Heart right ventricle (tissue), 16 donors: ENCODE measurements at regions not wholly inside any gene's neighbourhood (a gene's known extent, or its start where the extent isn't known, plus 50 kb on each side); places are given as distances from the start of the nearest gene placed in this dataset.

Experiments
- ATAC-seq, 8 donors: fragments of 200-7000 bp; cut with Tn5 transposase; one replicate each; pipeline ENCODE4 v1.9.1; 2020; ENCODE audit warnings: mild to moderate bottlenecking in 8 of 8, moderate library complexity in 8 of 8, moderate number of reproducible peaks in 1 of 8
- DNase-seq, 2 donors: peaks; one replicate each; pipeline ENCODE4 v3.0.0-alpha.2; 2020
- H3K27ac ChIP-seq, 10 donors: fragments of 200-600 bp; sonication (generic) in 2 of 10; one replicate each; pipeline versions ENCODE4 v1.5.0 to v1.8.0; 2020 to 2022; ENCODE audit warnings: mild to moderate bottlenecking in 3 of 10
- H3K27me3 ChIP-seq, 7 donors: fragments of 200-600 bp; one replicate each; pipeline ENCODE4 v1.8.0; 2021 to 2022; ENCODE audit warnings: mild to moderate bottlenecking in 2 of 7
- H3K36me3 ChIP-seq, 9 donors: fragments of 200-600 bp; sonication (generic) in 1 of 9; one replicate each; pipeline versions ENCODE4 v1.5.0 to v1.8.0; 2020 to 2022; ENCODE audit warnings: mild to moderate bottlenecking in 2 of 9
- H3K4me1 ChIP-seq, 9 donors: fragments of 200-600 bp; sonication (generic) in 1 of 9; one replicate each; pipeline versions ENCODE4 v1.5.0 to v1.8.0; 2020 to 2022; ENCODE audit warnings: mild to moderate bottlenecking in 4 of 9
- H3K4me3 ChIP-seq, 10 donors: fragments of 200-600 bp; sonication (generic) in 2 of 10; one replicate each; pipeline versions ENCODE4 v1.5.0 to v1.8.0; 2020 to 2022; ENCODE audit warnings: mild to moderate bottlenecking in 7 of 10, moderate library complexity in 2 of 10
- H3K9me3 ChIP-seq, 11 donors: fragments of 200-600 bp in 10 of 11; sonication (generic) in 2 of 11; one replicate each; pipeline versions ENCODE4 v1.5.0 to v1.8.0; 2013 to 2022; ENCODE audit warnings: mild to moderate bottlenecking in 2 of 11, control low read depth in 1 of 11, moderate library complexity in 1 of 11
- WGBS, 2 donors: extraction: QIAGEN DNeasy Blood & Tissue Kit; methylation state at CpG; one replicate each; pipeline ENCODE4 v1.1.7; 2013; ENCODE audit warnings: inconsistent platforms in 1 of 2; 5-methylcytosine and 5-hydroxymethylcytosine counted together
- intact Hi-C, 10 donors: fragments of 100-400 bp; cut with DNase I; formaldehyde crosslinking; loops; one replicate each; pipeline versions ENCODE4 v1.11.1 to v1.14.2; 2022
- TF ChIP-seq, protein P1 (sequence below), 9 donors: fragments of 200-600 bp; sonication (generic) in 2 of 9; IDR thresholded peaks; one replicate each; pipeline versions ENCODE4 v1.5.0 to v1.8.0; 2021 to 2022; ENCODE audit warnings: antibody characterized with exemption in 9 of 9, mild to moderate bottlenecking in 5 of 9, moderate library complexity in 1 of 9
- donor health status: Arrhythmogenic right ventricular cardiomyopathy.
- donor health status: ischemic (EF 13 %, LVEDD 7.1; RV severe dilation, severe dysfunction).
- donor health status: healthy with polysubstance abuse.
- donor health status: DM: no; HTN: yes; CAD: no.
- donor health status: DM: no; HTN: no; CAD: no.
- donor health status: ischemic (EF 25% LVEDD 6.9; RV normal size, moderate dysfunction).
- donor health status: ischemic (EF 25% LVEDD 5.7; RV mildly dilated, moderate dysfunction).
- donor health status: healthy.
- donor health status: DM: yes; HTN: yes; CAD: no.
- donor health status: Ischemic cardiomyopathy.
- donor health status: ischemic (EF 35%, LVEDD 5.7; RV mildly dilated, moderate dysfunction).
- donor health status: nonischemic (EF 11% LVEDD 7.7; RV severe dilation, severe dysfunction).
- donor health status: DM: yes; HTN: yes; CAD: no.
- donor health status: PGD.
- donor health status: ischemic (EF 29% LVEDD 5.4; RV normal size, mild dysfunction).
- donor health status: nonischemic (EF 23%, LVEDD 6.1; RV moderate dilation, normal function).

DNA sequence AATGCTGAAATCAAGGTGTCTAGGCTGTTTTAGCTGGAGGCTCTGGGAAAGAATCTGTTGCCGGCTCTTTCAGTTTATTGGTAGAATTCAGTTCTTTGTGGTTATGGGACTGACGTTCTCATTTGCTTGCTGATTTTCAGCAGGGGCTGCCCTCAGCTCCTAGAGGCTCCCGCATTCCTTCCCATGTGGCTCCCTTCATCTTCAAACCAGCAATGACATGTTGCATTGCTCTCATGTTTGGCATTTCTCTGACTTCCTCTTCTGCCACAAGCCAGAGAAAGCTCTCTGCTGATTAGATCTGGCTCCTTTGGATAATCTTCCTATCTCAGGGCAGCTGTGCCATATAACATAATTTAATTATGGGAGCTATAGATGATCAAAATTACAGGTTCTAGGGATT, 360.3 kb downstream of the LRRC70 start:
- Histone ChIP-seq H3K27ac (no peak overlapping the region), H3K9me3 (no peaks in the 10 kb centered on the region), H3K4me3 (no peak overlapping the region), H3K27me3 (no peaks in the 10 kb centered on the region), H3K36me3 (no peaks in the 10 kb centered on the region), H3K4me1 (peaks cover 0 to 11% (median 4%) of the 10 kb centered on the region in 9 donors)
- no peak for ATAC-seq
- TF ChIP-seq, protein P1, sequence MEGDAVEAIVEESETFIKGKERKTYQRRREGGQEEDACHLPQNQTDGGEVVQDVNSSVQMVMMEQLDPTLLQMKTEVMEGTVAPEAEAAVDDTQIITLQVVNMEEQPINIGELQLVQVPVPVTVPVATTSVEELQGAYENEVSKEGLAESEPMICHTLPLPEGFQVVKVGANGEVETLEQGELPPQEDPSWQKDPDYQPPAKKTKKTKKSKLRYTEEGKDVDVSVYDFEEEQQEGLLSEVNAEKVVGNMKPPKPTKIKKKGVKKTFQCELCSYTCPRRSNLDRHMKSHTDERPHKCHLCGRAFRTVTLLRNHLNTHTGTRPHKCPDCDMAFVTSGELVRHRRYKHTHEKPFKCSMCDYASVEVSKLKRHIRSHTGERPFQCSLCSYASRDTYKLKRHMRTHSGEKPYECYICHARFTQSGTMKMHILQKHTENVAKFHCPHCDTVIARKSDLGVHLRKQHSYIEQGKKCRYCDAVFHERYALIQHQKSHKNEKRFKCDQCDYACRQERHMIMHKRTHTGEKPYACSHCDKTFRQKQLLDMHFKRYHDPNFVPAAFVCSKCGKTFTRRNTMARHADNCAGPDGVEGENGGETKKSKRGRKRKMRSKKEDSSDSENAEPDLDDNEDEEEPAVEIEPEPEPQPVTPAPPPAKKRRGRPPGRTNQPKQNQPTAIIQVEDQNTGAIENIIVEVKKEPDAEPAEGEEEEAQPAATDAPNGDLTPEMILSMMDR (IDR thresholded peaks at IDR 0.05), result no peak
- DNase-seq, result no peak
- 71 to 73% methylated on average over 3 of the region's 3 CpGs for WGBS, 2 donors
- intact Hi-C loops, result no loop called here

DNA sequence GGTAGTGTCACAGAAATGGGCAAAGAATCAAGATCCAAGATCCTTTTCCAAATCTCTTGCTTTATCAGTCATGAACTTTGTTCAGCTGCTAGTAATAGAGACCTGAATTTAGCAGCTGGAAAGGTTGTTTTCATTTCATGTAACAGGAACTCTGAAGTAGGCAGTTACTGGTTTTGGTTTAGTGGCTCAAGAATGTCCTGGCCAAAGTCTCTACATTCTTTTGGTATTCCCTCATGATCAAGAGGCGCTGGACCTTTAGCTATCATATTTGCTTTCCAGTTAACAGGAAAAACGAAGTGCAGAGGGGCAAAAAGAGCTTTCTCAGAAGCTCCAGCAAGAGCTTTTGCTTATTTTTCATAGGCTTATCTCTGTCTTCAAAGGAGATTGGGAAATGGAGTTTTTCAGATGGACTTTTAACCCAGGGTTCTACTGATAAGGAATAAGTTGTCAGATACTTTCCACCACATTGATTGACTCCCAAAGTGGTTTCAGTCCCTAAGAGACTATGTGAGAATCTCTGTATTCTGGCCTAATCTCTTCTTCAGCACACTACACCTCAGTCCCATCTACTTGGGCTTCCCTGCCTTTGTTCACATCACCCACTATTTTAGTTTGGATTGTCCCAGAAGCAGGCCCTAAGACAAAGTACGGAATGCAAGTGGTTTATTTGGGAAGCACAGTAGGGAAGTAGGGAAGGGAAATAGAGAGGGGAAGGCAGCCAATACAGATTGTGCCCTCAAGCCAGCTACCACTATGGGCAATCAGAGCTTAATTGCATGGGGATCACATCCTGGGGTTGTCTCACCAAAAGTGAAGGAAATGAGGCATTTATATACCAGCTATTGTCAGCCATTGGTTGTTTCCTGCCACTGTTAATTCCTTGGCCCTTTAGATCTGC, 359.3 kb downstream of the LRRC70 start:
- Histone ChIP-seq H3K27me3 (no peaks in the 10 kb centered on the region), H3K9me3 (no peaks in the 10 kb centered on the region), H3K36me3 (no peaks in the 10 kb centered on the region), H3K4me1 (peaks cover 0 to 11% (median 4%) of the 10 kb centered on the region in 9 donors), H3K4me3 (no peak overlapping the region), H3K27ac (no peak overlapping the region)
- 40 to 54% methylated on average over 3 of the region's 3 CpGs for WGBS, 2 donors
- TF ChIP-seq, protein P1 (IDR thresholded peaks at IDR 0.05), result no peak
- intact Hi-C loops, result no loop called here
- ATAC-seq (peak in 4 of 8 donors; percentile 35 to 59 (median 52)), DNase-seq (no peak)

DNA sequence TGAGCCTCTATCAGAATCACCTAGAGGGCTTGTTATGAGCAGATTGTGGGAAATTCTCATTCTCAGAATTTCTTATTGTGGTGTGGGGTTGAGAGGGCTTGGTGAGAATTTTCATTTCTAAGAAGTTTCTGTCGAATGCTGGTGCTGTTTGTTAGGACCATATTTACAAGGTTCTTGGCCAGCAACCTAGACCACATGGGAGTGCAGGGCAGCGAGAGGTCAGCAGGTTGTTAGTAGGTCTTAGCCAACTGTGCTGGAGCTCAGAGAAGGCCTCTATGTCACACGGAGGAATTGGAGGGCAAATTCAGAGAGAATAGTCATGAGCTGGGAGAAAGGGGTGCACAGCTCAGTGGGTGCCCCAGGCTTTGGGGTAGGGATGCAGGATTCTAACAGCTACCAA, 357.0 kb downstream of the LRRC70 start:
- no peaks in the 10 kb centered on the region for H3K27me3 ChIP-seq
- H3K9me3 ChIP-seq, result no peaks in the 10 kb centered on the region
- ATAC-seq, result no peak
- WGBS, 2 donors, result 63 to 66% methylated on average over 3 of the region's 3 CpGs
- no peaks in the 10 kb centered on the region for H3K36me3 ChIP-seq
- no peak overlapping the region for H3K27ac ChIP-seq
- H3K4me1 ChIP-seq, result peaks cover 0 to 11% (median 4%) of the 10 kb centered on the region in 9 donors
- no peak overlapping the region for H3K4me3 ChIP-seq
- TF ChIP-seq, protein P1 (IDR thresholded peaks at IDR 0.05), result no peak
- no peak for DNase-seq
- intact Hi-C loops, result no loop called here

DNA sequence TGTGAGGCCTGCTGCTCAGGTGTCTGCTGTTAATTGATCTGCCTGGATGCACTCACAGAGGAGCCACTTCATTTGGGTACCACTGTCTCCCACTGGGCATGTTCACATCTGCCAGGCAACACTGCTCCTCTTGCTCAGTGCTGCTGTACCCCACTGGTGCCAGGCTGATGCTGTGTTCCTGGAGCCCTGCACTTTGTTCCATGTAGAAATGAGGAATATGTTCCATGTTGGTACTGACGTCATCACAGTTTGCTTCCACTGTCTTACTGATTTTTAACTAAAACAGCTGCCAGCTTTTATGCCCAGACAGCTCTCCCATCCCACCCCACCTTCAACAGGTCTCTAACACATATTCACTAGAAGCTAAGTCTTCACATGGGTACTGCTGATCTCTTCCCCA, 355.7 kb downstream of the LRRC70 start:
- DNase-seq (no peak), ATAC-seq (no peak)
- Histone ChIP-seq H3K4me1 (peaks cover 0 to 11% (median 4%) of the 10 kb centered on the region in 9 donors), H3K9me3 (no peaks in the 10 kb centered on the region), H3K27ac (no peak overlapping the region), H3K27me3 (no peaks in the 10 kb centered on the region), H3K36me3 (no peaks in the 10 kb centered on the region), H3K4me3 (no peak overlapping the region)
- TF ChIP-seq, protein P1 (IDR thresholded peaks at IDR 0.05), result no peak
- WGBS, 2 donors, result 83 to 90% methylated on average over 1 of the region's 1 CpG
- intact Hi-C loops, result no loop called here
